DOHH2 (cell line): ENCODE measurements at regions not wholly inside any gene's neighbourhood (a gene's known extent, or its start where the extent isn't known, plus 50 kb on each side); places are given as distances from the start of the nearest gene placed in this dataset.

Source experiments
- H3F3A ChIP-seq: fragments of 200-600 bp; sonication (generic), shearing (Covaris generic); 2 replicates; pipeline ENCODE4 v1.6.0; 2016; ENCODE audit warnings: antibody characterized with exemption, mild to moderate bottlenecking; ENCODE audit not compliant: control insufficient read depth, insufficient read depth
- H3K27ac ChIP-seq: fragments of 200-600 bp; sonication (generic); 2 replicates; pipeline ENCODE4 v1.5.1; 2014; ENCODE audit warnings: low read depth, mild to moderate bottlenecking, low read length, moderate library complexity
- H3K27me3 ChIP-seq: fragments of 200-600 bp; sonication (generic); 2 replicates; pipeline ENCODE4 v1.6.1; 2014; ENCODE audit warnings: mild to moderate bottlenecking, low read length, mixed read lengths; ENCODE audit not compliant: control insufficient read depth
- H3K36me3 ChIP-seq: fragments of 200-600 bp; sonication (generic); 2 replicates; pipeline ENCODE4 v1.6.1; 2014; ENCODE audit warnings: mild to moderate bottlenecking, low read length, moderate library complexity, mixed read lengths; ENCODE audit not compliant: control insufficient read depth
- H3K4me1 ChIP-seq: fragments of 200-600 bp; sonication (generic); 2 replicates; pipeline ENCODE4 v1.6.1; 2014; ENCODE audit warnings: mild to moderate bottlenecking, low read length, mixed read lengths; ENCODE audit not compliant: control insufficient read depth
- H3K4me2 ChIP-seq: fragments of 200-600 bp; sonication (generic); 2 replicates; pipeline ENCODE4 v1.6.0; 2014; ENCODE audit warnings: mild to moderate bottlenecking, low read length, moderate library complexity
- H3K4me3 ChIP-seq: fragments of 200-600 bp; sonication (generic); 2 replicates; pipeline ENCODE4 v1.5.1; 2014; ENCODE audit warnings: mild to moderate bottlenecking, low read length, mixed read lengths
- H3K79me2 ChIP-seq: fragments of 200-600 bp; sonication (generic); 2 replicates; pipeline ENCODE4 v1.6.1; 2014; ENCODE audit warnings: mild to moderate bottlenecking, low read length, mixed read lengths; ENCODE audit not compliant: control insufficient read depth
- H3K9me2 ChIP-seq: fragments of 200-600 bp; sonication (generic); replicated peaks from 2 replicates; pipeline ENCODE4 v1.6.1; 2014; ENCODE audit warnings: mild to moderate bottlenecking, low read length, mixed read lengths; ENCODE audit not compliant: control insufficient read depth
- H3K9me3 ChIP-seq: fragments of 200-600 bp; sonication (generic); 2 replicates; pipeline ENCODE4 v1.6.1; 2014; ENCODE audit warnings: antibody characterized with exemption, low read length, mixed read lengths; ENCODE audit not compliant: control insufficient read depth, insufficient read depth
- H4K20me1 ChIP-seq: fragments of 200-600 bp; sonication (generic); 2 replicates; pipeline ENCODE4 v1.6.0; 2014; ENCODE audit warnings: low read depth, mild to moderate bottlenecking, antibody characterized with exemption, low read length, moderate library complexity; ENCODE audit not compliant: control insufficient read depth, insufficient read depth
- CTCF ChIP-seq: fragments of 200-600 bp; sonication (generic); IDR thresholded peaks from one replicate; pipeline ENCODE4 v1.5.1; 2014; ENCODE audit warnings: antibody characterized with exemption, mild to moderate bottlenecking, low read depth, low read length; ENCODE audit not compliant: poor library complexity, severe bottlenecking
- EZH2phosphoT487 ChIP-seq: fragments of 200-600 bp; sonication (generic); IDR thresholded peaks from 2 replicates; pipeline ENCODE4 v1.6.1; 2017; ENCODE audit warnings: borderline replicate concordance, mild to moderate bottlenecking, antibody characterized with exemption, low read length, moderate library complexity, mixed read lengths

GRCh38 chr7:132630834-132631233 is 54.6 kb upstream of the PLXNA4 start:
- Histone ChIP-seq H4K20me1 (no peaks in the 10 kb centered on the region), H3K4me3 (no peak overlapping the region), H3K27ac (no peak overlapping the region), H3K4me2 (no peak overlapping the region), H3K9me2 (no peaks in the 10 kb centered on the region), H3K36me3 (no peaks in the 10 kb centered on the region), H3K9me3 (no peaks in the 10 kb centered on the region), H3F3A (no peaks in the 10 kb centered on the region), H3K27me3 (no peaks in the 10 kb centered on the region; the same call in 1 of the 2 replicates), H3K79me2 (no peaks in the 10 kb centered on the region), H3K4me1 (no peaks in the 10 kb centered on the region)
- TF ChIP-seq EZH2phosphoT487 (no peak), CTCF (no peak)
